Astrocyte (in vitro differentiated cells and primary cell): ENCODE measurements at regions not wholly inside any gene's neighbourhood (a gene's known extent, or its start where the extent isn't known, plus 50 kb on each side); places are given as distances from the start of the nearest gene placed in this dataset.
A peak's percentile ranks its signal among the peaks of the same experiment; 100 is the strongest.

Experiments
- DNase-seq: peaks from one replicate; pipeline ENCODE4 v3.0.0-alpha.2; 2010; ENCODE audit warnings: low read depth
- FAIRE-seq: peaks from 2 replicates; lab custom pipeline; 2011; peaks lifted over from hg19 to GRCh38; lab: Jason Lieb, UNC
- H2AFZ ChIP-seq: 2 replicates; pipeline ENCODE4 v1.6.0; 2012; ENCODE audit warnings: low read depth, low read length, inconsistent platforms
- H3K27ac ChIP-seq: 2 replicates; pipeline ENCODE4 v1.5.1; 2011; ENCODE audit warnings: low read depth, low read length, inconsistent platforms
- H3K27me3 ChIP-seq: 2 replicates; pipeline ENCODE4 v1.6.0; 2011; ENCODE audit warnings: low read length, inconsistent platforms; ENCODE audit not compliant: insufficient read depth
- H3K36me3 ChIP-seq: 2 replicates; pipeline ENCODE4 v1.5.1; 2011; ENCODE audit warnings: low read length, inconsistent platforms; ENCODE audit not compliant: insufficient read depth
- H3K4me1 ChIP-seq: 2 replicates; pipeline ENCODE4 v1.5.1; 2011; ENCODE audit warnings: low read length, inconsistent platforms; ENCODE audit not compliant: insufficient read depth
- H3K4me2 ChIP-seq: 2 replicates; pipeline ENCODE4 v1.6.0; 2012; ENCODE audit warnings: low read length, inconsistent platforms
- H3K4me3 ChIP-seq: 2 replicates; pipeline ENCODE4 v1.5.1; 2011; ENCODE audit warnings: low read depth, mild to moderate bottlenecking, low read length, inconsistent platforms; ENCODE audit not compliant: insufficient read depth
- H3K79me2 ChIP-seq: 2 replicates; pipeline ENCODE4 v1.6.0; 2012; ENCODE audit warnings: mild to moderate bottlenecking, low read length, inconsistent platforms; ENCODE audit not compliant: insufficient read depth
- H3K9ac ChIP-seq: 2 replicates; pipeline ENCODE4 v1.6.0; 2012; ENCODE audit warnings: mild to moderate bottlenecking, low read length, inconsistent platforms
- H3K9me3 ChIP-seq: 2 replicates; pipeline ENCODE4 v1.5.1; 2012; ENCODE audit warnings: low read depth, mild to moderate bottlenecking, low read length, inconsistent platforms; ENCODE audit not compliant: insufficient read depth
- H4K20me1 ChIP-seq: 2 replicates; pipeline ENCODE4 v1.6.0; 2012; ENCODE audit warnings: low read length, inconsistent platforms; ENCODE audit not compliant: insufficient read depth
- H3K27ac Mint-ChIP-seq: one replicate; pipeline ENCODE4 v1.8.0; 2021; ENCODE audit warnings: mild to moderate bottlenecking, mixed read lengths; ENCODE audit not compliant: unreplicated experiment
- H3K27me3 Mint-ChIP-seq: one replicate; pipeline ENCODE4 v1.8.0; 2021; ENCODE audit warnings: low read depth, mixed read lengths; ENCODE audit not compliant: unreplicated experiment
- H3K36me3 Mint-ChIP-seq: one replicate; pipeline ENCODE4 v1.8.0; 2021; ENCODE audit warnings: low read depth, mixed read lengths; ENCODE audit not compliant: unreplicated experiment
- H3K4me1 Mint-ChIP-seq: one replicate; pipeline ENCODE4 v1.8.0; 2021; ENCODE audit warnings: low read depth, mixed read lengths; ENCODE audit not compliant: unreplicated experiment
- H3K4me3 Mint-ChIP-seq: one replicate; pipeline ENCODE4 v1.8.0; 2021; ENCODE audit warnings: mild to moderate bottlenecking, moderate library complexity, mixed read lengths; ENCODE audit not compliant: unreplicated experiment
- H3K9me3 Mint-ChIP-seq: one replicate; pipeline ENCODE4 v1.8.0; 2021; ENCODE audit warnings: mild to moderate bottlenecking, mixed read lengths; ENCODE audit not compliant: unreplicated experiment
- CTCF ChIP-seq: IDR thresholded peaks from 2 replicates; pipeline ENCODE4 v1.5.1; 2011; ENCODE audit warnings: low read depth, mild to moderate bottlenecking, inconsistent platforms, low read length, moderate library complexity; ENCODE audit not compliant: insufficient read depth
- EZH2 ChIP-seq: IDR thresholded peaks from 2 replicates; pipeline ENCODE4 v1.6.1; 2012; ENCODE audit warnings: mild to moderate bottlenecking, low read length, inconsistent platforms; ENCODE audit not compliant: insufficient read depth

- Mint-ChIP-seq H3K4me3 (no peak overlapping the region), H3K27ac (no peak overlapping the region), H3K36me3 (no peaks in the 10 kb centered on the region), H3K9me3 (no peaks in the 10 kb centered on the region), H3K4me1 (peaks cover 18% of the 10 kb centered on the region), H3K27me3 (no peaks in the 10 kb centered on the region)
- H3K27ac ChIP-seq, result no peak overlapping the region
- H3K4me3 ChIP-seq, result no peak overlapping the region
- H4K20me1 ChIP-seq, result no peaks in the 10 kb centered on the region
- H3K9me3 ChIP-seq, result no peaks in the 10 kb centered on the region
- H3K36me3 ChIP-seq, result no peaks in the 10 kb centered on the region
- no peaks in the 10 kb centered on the region for H3K27me3 ChIP-seq
- DNase-seq, result no peak
- H3K79me2 ChIP-seq, result no peaks in the 10 kb centered on the region
- H3K4me1 ChIP-seq, result peaks cover 13% of the 10 kb centered on the region
- no peak overlapping the region for H2AFZ ChIP-seq
- H3K9ac ChIP-seq, result no peak overlapping the region
- H3K4me2 ChIP-seq, result no peak overlapping the region
- no peak for FAIRE-seq
- no peak for TF ChIP-seq EZH2
Measured at GRCh38 chr17:72332367-72332766, 211.5 kb downstream of the SOX9 start.

GRCh38 chr17:72333570-72333969 lies 212.8 kb downstream of the SOX9 start:
- peaks cover 28% of the 10 kb centered on the region for H3K4me1 Mint-ChIP-seq
- H3K4me3 ChIP-seq, result no peak overlapping the region
- H3K27ac ChIP-seq, result no peak overlapping the region
- no peak overlapping the region for H2AFZ ChIP-seq
- no peak overlapping the region for H3K4me3 Mint-ChIP-seq
- no peaks in the 10 kb centered on the region for H3K36me3 Mint-ChIP-seq
- H3K4me2 ChIP-seq, result no peak overlapping the region
- H3K9ac ChIP-seq, result no peak overlapping the region
- H3K79me2 ChIP-seq, result no peaks in the 10 kb centered on the region
- H3K9me3 Mint-ChIP-seq, result no peaks in the 10 kb centered on the region
- H3K9me3 ChIP-seq, result no peaks in the 10 kb centered on the region
- FAIRE-seq, result no peak
- H3K27me3 ChIP-seq, result no peaks in the 10 kb centered on the region
- peaks cover 23% of the 10 kb centered on the region for H3K4me1 ChIP-seq
- no peak overlapping the region for H3K27ac Mint-ChIP-seq
- no peaks in the 10 kb centered on the region for H4K20me1 ChIP-seq
- TF ChIP-seq EZH2, result no peak
- TF ChIP-seq CTCF, result no peak
- DNase-seq, result no peak
- no peaks in the 10 kb centered on the region for H3K36me3 ChIP-seq
- H3K27me3 Mint-ChIP-seq, result no peaks in the 10 kb centered on the region

- peak; percentile 64 for DNase-seq
- no peak overlapping the region for H2AFZ ChIP-seq
- Mint-ChIP-seq H3K4me3 (peak overlapping the region; percentile 58), H3K36me3 (no peaks in the 10 kb centered on the region), H3K9me3 (no peaks in the 10 kb centered on the region), H3K27me3 (no peaks in the 10 kb centered on the region), H3K4me1 (peaks cover 34% of the 10 kb centered on the region), H3K27ac (peak overlapping the region; percentile 80)
- TF ChIP-seq CTCF (peak; percentile 36), EZH2 (no peak)
- H4K20me1 ChIP-seq, result no peaks in the 10 kb centered on the region
- no peak for FAIRE-seq
- H3K79me2 ChIP-seq, result no peaks in the 10 kb centered on the region
- no peaks in the 10 kb centered on the region for H3K27me3 ChIP-seq
- no peaks in the 10 kb centered on the region for H3K36me3 ChIP-seq
- no peaks in the 10 kb centered on the region for H3K9me3 ChIP-seq
- no peak overlapping the region for H3K27ac ChIP-seq
- H3K9ac ChIP-seq, result no peak overlapping the region
- peaks cover 28% of the 10 kb centered on the region for H3K4me1 ChIP-seq
- H3K4me2 ChIP-seq, result no peak overlapping the region
- no peak overlapping the region for H3K4me3 ChIP-seq
Measured at GRCh38 chr17:72334205-72334604, 213.4 kb downstream of the SOX9 start.
